Inflammatory macrophage treated with lipopolysaccharide for 1 hour (primary cell): ENCODE measurements at regions not wholly inside any gene's neighbourhood (a gene's known extent, or its start where the extent isn't known, plus 50 kb on each side); places are given as distances from the start of the nearest gene placed in this dataset.

Source experiments
- DNase-seq, 2 donors: peaks; one replicate each; pipeline ENCODE4 v3.0.0-alpha.2; 2020 to 2022

DNA sequence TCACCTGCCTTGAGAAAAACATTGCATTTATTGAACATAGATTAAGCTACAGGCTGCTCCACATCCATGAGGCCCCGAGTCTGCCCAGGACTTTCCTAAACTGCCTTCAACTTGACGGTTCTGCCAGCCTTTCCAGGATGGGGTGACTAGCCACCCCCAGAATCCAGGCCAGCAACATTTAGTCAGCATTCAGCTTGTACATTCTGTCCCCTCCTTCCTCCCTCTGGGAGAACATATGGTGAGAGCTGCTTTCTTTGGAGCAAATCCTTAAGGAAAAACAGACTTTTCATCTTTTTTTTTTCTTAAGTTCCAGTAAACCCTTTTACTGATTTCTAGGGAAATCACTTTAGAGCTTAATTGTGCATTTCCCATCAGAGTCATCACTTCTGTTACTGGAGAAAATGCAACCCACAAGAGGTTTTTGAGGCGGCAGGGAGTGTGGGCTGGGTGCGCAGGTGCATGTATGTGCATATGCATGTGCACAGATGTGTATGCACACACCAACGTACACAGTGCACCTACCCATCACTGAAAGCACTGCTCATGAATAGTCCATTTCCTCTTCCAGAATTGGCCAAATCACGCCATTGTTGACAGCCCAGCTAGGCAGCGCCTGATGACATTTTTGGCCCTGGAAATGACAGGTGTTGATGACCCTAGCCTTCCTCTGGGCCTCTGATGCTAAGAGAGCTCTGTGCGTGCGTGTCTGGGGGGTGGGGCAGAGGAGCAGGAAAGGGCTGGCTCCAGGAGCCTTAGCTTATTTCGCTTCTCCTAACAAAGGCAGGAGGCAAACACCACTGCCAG lies 145.6 kb downstream of the HSD17B3 start:
- no peak for DNase-seq

DNA sequence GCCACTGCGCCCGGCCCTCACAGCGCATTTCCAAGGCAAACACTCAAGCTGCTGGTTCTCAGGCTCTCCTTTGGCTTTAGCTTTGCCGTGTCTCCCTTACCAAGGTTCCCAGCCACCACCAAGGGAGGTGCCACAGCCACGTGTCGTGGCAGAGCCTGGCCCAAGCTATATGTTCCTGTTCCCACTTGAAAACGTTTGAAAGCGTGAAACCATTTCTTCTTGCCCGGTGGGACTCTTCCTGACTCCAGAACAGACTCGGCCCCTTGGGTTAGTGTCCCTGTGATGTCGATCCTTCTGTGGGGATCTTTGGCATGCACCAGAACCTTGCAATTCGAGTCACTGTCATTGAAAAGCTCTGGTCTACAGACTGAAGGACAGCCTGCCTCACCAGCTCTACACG lies 147.9 kb downstream of the HSD17B3 start:
- no peak for DNase-seq

DNA sequence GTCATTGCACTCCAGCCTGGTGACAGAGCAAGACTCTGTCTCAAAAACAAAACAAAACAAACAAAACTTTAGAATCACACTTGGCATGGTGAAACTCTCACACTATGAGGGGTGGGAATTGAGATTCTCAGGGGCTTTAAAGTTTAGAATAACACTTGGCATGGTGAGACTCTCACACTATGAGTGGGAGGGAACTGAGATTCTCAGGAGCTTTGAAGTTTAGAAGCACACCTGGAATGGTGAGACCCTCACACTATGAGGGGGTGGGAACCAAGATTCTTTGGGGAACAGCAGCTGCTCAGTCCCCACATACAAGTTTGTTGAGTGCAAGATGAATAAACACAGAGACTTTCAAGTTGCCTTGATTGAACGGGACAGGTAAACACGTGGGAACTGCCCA lies 149.4 kb downstream of the HSD17B3 start:
- DNase-seq: no peak

DNA sequence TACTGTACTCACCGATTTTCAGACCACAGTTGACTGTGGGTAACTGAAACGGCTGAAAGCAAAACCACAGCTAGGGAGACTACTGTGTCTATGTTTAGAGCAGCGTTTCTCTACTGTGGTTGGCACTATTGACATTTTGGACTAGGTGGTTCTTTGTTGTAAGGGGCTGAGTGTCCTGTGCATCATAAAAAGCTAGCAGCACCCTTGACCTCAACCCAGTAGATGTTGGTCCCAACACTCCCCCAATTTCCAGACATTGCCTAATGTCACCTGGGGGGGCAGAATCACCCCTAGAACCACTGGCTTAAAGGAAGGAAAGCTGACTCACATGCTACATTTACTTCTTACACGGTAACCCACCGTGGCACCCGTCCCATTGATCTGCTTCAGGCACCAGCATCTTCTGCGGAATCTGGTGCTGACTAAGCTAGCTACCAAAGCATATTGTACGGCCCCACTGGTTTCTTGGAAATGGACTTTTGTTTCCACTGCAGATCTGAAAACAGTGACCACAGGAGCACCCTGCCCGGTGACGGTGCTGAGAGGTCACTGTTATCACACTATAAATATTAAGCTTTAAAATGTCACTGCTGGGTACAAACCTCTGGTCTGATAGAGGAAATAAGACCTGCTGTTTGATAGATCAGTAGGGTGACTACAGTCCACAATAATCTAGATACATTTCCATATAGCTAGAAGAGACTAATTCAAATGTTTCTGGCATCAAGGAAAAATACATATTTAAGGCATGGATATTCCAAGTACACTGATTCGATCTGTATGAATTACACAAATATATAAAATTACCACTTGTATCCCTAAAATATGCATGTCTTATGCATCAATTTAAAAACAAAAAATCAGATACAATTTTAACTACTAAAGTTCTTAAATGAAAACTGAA lies 151.4 kb downstream of the HSD17B3 start:
- no peak for DNase-seq

DNA sequence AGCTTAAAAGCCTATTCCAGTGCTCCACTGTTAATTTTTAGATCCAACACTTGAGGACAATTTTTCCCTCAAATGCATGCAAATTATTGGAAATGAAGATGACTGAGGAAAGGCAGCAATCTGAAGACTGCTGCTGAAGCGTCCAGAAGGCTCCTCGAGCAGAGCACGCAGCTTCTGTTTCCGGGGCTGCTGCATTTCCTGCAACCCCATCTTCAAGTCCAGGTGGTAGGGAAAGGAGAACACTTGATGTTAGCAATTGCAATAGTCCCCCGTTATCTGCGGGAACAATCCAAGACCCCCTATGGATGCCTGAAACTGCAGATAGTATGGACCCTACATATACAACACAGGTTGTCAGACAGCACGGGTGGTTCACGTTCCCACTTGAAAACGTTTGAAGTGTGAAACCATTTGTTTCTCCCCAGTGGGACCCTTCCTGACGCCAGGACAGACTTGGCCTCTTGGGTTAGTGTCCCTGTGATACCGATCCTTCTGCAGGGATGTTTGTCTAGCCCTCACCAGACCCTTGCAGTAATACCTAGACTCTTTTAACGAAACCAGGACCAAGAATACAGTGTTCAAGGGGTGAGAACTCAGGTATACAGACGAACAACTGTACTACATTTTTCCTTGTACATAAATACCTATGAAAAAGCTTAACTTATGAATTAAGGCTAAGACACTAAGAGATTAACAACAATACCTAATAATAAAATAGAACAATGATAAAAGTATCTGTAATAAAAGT lies 152.3 kb downstream of the HSD17B3 start:
- DNase-seq: no peak

DNA sequence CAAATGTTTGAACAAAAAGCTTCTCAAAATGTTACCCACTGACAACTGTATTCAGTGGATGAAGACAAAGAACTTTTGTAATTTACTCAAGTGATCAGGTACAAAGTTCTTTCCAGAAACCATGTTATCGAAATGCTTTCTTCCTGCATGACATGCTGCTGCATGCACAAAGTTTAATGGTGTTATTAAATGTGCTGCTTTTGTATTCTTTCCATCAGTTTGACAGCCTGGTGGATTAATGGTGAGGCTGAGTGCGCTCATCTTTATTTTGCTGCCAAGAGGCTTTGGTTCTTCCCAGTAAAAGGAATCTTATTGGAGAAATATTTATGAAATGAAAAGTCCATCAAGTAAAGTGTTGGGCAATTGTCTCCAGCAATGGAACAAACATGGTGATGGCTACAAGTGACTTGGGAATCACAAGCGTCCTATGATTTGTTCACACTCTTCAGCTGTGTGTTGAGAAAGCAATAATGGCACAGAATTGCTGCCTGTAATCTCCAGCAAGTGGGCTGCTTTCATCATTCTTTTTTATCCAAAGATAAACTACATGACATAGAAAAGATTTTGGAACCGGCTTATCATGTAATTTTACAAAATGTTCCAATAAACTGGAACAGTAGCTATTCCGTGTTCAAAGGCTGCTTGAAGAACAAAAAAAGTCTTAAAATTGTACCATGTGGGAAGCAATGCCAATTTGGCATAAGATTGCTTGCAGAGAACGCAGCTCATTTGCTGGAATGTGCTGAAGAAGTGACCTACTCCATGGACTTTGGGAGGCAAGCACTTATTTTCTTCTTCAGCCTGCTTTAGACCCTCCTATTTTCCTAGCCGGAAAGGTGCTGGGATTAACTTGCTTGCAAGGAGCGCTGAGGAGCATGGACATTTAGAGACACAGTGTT lies 153.1 kb downstream of the HSD17B3 start:
- no peak for DNase-seq

DNA sequence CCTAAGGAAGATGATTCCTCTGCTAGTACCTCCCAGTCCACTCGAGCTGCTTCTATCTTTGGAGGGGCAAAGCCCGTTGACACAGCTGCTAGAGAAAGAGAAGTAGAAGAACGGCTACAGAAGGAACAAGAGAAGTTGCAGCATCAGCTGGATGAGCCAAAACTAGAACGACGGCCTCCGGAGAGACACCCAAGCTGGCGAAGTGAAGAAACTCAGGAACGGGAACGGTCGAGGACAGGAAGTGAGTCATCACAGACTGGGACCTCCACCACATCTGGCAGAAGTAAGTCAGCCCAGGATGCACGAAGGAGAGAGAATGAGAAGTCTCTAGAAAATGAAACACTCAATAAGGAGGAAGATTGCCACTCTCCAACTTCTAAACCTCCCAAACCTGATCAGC lies 154.9 kb downstream of the HSD17B3 start:
- DNase-seq: peak in 1 of 2 donors; percentile 29

DNA sequence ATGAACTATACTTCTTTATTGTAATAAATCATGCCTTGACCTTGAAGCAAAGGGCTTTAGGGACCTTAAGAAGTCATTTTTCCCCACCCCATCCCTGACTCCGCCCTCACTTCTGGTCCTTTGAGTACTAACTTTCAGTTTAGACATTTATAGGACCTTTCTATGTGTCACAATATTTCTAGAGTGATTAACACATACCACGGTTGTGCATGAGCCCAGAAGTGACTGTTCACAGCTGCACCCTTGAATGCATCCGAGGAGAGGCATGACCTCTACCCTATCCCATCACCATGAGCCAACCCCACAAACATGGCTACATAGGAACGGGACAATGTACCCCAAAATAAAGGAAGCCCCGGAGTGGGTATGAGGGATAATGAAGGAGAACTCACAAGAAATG lies 160.3 kb downstream of the HSD17B3 start:
- peak in 1 of 2 donors; percentile 47 for DNase-seq

DNA sequence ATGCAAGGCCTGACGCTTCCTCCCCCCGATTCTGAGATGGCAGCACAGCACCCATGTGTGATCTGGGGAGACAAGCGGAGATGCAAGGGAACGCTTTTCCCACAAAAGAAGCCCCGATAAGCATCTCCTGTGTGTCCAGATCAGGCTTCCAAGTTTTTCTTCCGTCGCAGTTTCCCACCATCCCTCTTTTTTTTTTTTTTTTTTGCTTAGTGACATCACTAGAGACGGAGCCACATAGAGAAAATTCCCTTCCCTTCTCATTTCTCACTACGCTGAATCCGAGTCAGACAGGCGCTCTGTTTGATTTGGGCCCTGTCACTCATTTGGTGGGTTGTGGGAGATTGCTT lies 160.9 kb downstream of the HSD17B3 start:
- DNase-seq: no peak

DNA sequence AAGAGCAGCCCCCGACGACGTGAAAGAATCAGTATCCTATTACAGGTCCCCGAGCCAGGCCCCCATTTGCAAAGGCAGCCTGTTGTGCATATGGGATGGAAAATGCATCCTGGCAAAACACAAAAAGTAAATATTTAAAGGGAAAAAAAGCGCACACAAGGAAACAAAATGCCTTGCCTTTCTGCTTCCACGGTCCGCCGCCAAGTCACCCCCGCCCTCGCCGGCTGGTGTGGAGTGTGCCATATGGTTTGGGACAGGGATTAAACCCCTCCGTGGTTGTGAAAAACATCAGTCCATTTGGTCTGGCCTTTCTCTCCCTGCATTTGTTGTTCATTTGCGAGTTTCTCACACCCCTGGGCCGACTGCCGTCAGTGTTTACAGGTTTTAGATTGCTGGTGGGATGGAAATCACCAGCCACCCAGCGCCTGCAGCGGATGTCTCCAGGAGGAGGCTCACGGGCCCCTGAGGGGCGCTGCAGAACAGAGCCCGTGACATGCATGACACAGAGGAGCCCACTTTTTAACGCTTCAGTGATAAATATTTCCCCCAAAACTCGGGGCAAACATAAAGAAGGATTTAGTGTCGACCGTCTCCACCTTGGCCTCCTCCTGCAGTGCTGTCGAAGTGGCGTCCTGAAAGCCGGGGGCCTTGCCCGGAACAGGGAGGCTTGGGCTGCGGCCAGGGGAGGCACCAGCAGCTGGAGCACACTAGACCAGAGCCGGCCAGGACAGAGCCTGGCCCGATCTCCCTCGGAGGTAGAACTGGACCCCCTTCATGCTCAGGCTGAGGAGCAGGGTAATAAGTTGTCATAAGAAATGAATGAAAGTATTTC lies 161.5 kb downstream of the HSD17B3 start:
- DNase-seq: no peak

DNA sequence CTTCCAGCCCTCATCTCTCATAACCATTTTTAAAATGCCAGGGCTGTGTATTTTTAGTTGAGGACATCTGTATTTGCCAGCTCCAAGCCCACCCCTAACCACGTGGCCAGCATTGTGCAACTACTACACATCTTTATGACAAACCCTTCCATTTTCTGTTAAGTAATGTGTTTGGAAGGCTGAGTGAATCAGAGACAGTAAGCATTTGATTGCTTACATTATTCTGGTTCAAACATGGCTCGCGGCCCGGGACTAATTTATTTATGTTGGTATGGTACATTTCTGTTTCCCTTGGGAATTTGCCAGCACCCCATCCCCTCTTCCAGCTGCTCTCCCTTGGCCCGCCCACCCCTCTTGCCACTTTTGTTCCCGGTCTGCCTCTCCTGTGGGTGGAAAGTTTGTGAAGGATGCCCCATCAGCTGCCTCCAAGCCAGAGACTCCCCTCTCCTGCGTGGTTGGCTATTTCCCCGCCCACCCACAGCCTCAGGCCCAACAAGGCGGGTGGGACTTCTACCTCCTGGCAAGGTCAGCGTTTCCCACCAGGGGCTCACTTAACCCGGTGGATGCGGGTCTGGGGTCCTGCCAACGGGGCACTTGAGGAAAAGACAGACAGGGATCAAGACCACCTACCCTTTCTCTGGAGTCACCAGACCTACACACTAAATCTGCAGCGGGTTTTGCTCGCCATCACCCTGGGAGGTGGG lies 162.2 kb downstream of the HSD17B3 start:
- peak in 1 of 2 donors; percentile 25 for DNase-seq

DNA sequence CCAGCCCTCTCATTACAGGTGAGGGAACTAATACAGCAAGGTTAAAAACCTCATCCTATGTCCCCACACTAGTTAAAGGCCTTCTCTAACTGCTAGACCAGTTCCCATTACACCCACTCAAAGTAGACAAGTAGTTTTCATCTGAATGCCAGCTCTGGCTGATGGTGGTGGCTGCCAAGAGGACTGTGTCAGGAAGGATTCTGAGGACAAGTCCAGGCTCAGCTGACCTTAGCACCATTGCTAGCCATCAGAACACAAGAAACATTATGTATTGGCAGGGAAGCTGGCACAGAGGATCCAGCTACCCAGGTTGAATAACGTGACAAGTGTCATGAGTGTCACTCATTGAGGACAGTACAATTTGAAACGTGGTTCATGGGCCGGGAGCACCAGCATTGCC lies 163.4 kb downstream of the HSD17B3 start:
- no peak for DNase-seq

DNA sequence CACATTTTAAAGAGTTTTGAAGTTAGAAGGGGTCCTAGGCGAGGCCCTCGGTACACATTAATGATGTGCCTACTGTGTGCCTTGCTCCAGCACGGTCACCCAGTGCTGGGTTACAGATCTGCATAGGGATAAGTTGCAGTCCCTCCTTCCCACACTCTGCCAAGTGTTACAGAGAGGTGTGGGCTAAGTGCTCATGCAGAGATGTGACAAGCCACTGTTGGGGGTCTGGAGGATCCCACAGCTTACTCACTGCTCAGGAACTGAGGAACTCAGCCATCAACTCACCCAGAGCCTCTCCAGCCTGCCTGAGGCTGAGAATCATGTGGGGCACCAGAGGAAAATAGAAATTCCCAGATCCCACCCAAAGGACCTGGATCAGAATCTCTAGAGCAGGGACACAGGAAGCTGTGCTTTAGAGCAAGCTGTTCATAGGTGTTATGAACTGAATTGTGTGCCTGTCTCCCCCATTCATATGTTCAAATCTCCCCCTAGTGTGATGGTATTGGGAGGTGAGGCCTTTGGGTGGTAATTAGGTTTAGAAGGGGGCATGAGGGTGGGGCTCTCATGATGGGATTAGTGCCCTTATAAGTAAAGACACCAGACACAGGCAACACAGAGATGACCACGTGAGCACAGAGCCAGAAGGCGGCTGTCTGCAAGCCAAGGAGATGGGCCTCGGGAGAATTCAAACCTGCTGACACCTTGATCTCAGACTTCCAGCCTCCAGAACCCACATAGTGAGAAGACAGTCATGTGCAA lies 164.1 kb downstream of the HSD17B3 start:
- DNase-seq: no peak

DNA sequence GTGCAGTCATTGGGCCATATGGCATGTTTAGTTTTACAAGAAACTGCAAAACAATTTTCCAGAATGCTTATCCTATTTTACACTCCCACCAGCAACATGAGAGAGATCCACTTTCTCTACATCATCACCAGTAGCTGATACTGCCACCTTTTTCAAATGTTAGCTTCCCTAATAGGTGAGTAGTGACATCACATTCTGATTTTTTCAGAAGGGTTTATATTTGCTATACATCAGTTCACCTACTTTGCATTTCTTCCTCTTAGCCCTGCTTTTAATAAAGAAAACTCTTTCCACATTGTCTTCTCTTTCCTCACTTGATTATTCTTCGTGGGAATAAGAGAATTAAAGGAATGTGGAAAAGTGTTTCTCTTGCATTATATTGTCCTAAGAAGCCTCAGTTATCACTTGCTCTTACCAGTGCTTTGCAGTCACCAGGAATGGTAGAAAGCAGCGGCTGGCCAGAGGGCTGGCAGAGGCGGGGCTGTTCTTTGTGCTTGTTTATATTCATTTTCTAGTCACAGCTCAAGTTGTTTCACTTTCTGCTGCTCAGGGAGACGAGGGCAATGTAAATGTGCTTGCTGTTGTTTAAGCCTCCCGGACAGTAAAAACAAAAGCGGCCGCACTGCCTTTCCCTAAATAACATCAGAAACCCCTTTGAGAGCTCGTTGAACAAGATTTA lies 164.8 kb downstream of the HSD17B3 start:
- no peak for DNase-seq

DNA sequence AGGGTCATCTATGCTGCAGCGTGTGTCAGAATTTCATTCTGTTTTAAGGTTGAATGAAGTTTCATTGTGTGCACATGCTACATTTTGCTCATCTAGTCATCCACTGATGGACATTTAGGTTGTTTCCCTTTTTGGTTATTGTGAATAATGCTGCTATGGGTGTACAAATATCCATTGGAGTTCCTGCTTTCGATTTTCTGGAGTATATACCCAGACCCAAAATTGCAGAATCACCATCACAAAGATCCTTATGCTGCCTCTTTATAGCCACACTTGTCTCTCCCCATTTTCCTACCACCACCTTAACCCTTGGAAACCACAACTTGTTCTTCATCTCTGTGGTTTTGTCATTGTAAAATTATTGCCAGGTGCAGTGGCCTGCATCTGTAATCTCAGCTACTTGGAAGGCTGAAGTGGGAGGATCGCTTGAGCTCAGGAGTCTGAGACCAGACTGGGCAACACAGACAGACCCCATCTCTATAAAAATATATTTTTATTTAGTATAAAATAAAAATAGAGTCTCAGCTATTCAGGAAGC lies 166.2 kb downstream of the HSD17B3 start:
- DNase-seq: no peak

DNA sequence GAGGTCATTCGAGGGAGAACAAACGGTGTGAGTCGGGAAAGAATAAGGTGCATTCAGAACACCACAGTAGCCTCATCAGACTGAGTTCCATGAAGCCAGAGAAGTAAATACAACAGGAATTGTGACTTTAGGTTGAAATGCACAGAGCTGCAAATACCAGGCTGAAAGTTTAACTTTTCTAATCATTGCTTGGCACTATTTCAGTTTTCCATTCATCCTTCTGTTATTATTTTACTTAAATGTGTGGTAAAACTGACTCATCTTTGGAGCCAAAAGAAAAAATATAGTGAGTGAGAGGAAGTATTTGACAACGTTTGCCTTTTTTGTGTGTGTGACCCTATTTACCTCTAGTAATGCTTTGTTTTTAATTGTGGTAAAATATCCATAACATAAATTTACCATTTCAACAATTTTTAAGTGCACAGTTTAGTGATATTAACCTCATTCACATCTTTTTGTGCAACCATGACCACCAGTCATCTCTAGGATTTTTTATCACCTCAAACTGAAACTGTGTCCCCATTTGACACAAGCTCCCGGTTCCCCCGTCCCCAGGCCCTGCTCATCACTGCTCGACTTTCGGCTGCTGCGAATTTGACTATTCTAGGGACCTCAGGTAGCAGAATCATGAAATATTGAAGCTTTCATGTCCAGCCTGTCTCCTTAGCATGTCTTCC lies 166.8 kb downstream of the HSD17B3 start:
- no peak for DNase-seq

DNA sequence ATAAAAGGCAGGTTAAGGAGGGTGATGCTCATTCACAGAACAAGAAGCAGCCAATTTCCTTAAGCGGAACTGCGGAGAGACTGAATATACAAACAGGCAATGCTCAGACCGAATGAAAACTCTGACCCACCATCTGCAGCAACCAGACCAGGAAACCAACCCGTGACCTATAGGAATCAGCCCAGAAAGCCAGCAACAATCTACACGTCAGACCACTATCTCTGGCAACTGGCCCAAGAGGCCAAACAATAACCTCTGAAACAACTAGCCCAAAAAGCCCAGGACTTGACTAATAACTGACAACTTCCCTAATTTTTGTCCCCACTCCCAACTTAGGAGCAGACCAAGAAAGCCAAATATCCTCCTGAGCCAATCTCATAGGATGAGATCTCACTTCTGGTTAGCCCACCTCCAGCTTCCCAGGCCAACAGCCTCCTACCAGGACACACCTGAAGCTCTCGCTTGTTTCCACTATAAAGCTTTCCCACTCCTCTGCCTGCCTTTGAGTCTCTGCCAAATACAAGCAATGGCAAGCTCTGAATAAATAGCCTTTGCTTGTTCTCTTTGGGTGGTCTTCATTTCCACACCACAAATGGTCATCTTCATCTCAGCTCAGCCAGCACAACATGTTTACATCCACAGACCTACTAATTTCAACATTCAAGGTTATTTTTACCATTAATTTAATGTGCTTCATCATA lies 168.5 kb downstream of the HSD17B3 start:
- peak in 1 of 2 donors; percentile 13 for DNase-seq

DNA sequence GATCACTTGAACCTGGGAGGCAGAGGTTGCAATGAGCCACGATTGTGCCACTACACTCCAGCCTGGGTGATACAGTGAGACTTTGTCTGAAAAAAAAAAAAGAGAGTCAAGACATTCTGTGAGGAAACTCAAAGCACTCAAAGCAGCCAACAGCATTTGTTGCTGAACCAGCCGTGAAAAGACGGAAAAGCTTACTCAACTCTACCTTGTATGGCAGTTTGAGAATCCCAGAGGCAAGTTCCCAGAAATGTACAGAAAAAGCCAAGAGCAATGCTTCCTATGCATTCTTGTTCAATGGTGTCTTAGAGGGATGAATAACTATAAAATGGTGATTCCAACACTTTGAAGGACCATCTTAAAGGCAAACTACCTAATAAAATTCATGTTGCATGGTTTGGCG lies 170.2 kb downstream of the HSD17B3 start:
- DNase-seq: no peak
